Fibroblast of the aortic adventitia (primary cell): ENCODE measurements at regions not wholly inside any gene's neighbourhood (a gene's known extent, or its start where the extent isn't known, plus 50 kb on each side); places are given as distances from the start of the nearest gene placed in this dataset.

Source experiments
- DNase-seq: peaks from one replicate; pipeline ENCODE4 v3.0.0-alpha.2; 2010; ENCODE audit warnings: low read depth
- H3K4me3 ChIP-seq: 2 replicates; pipeline ENCODE4 v1.5.1; 2011; ENCODE audit warnings: low read depth, mild to moderate bottlenecking, control low read depth, low read length, moderate library complexity
- TF ChIP-seq, protein P1 (sequence below): IDR thresholded peaks from 2 replicates; pipeline ENCODE4 v1.5.1; 2011; ENCODE audit warnings: mild to moderate bottlenecking, low read length, control low read depth, inconsistent platforms; ENCODE audit not compliant: insufficient read depth

DNA sequence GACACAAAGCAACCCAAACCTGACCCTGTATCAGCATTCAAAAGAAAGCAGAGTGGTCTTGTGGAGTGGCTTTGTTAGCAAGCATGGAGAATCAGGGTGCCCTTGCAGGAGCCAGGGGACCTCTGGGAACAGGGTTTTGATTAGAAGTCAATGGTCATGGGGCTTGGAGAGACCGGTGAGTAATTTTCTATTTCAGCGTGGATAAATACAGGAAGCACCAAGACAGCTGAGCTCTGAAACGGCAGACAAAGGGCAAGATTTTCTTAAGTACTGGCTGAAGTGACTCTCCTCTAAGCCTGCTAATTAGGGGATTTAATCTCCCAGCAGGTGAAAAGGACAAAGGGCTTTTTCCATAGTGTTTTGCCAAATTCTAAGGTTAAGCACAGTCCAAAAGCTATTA lies 78.0 kb upstream of the GAREM1 start:
- no peak overlapping the region for H3K4me3 ChIP-seq
- TF ChIP-seq, protein P1, sequence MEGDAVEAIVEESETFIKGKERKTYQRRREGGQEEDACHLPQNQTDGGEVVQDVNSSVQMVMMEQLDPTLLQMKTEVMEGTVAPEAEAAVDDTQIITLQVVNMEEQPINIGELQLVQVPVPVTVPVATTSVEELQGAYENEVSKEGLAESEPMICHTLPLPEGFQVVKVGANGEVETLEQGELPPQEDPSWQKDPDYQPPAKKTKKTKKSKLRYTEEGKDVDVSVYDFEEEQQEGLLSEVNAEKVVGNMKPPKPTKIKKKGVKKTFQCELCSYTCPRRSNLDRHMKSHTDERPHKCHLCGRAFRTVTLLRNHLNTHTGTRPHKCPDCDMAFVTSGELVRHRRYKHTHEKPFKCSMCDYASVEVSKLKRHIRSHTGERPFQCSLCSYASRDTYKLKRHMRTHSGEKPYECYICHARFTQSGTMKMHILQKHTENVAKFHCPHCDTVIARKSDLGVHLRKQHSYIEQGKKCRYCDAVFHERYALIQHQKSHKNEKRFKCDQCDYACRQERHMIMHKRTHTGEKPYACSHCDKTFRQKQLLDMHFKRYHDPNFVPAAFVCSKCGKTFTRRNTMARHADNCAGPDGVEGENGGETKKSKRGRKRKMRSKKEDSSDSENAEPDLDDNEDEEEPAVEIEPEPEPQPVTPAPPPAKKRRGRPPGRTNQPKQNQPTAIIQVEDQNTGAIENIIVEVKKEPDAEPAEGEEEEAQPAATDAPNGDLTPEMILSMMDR, result no peak
- no peak for DNase-seq

DNA sequence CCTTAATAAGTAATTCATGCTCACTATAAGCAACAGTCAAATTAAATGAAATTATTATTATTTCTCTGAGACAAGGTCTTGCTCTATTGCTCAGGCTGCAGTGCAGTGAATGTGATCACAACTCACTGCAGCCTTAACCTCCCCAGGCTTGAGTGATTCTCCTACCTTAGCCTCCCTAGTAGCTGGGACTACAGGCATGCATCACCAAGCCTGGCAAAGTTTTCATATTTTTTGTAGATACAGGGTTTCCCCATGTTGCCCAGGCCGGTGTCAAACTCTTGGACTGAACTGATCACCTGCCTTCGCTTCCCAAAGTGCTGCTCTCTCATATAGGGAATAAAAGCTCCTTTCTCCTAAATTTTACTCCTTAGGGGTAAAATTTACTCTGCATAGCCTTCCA lies 74.9 kb upstream of the GAREM1 start:
- TF ChIP-seq, protein P1, result no peak
- H3K4me3 ChIP-seq, result no peak overlapping the region
- DNase-seq, result no peak

DNA sequence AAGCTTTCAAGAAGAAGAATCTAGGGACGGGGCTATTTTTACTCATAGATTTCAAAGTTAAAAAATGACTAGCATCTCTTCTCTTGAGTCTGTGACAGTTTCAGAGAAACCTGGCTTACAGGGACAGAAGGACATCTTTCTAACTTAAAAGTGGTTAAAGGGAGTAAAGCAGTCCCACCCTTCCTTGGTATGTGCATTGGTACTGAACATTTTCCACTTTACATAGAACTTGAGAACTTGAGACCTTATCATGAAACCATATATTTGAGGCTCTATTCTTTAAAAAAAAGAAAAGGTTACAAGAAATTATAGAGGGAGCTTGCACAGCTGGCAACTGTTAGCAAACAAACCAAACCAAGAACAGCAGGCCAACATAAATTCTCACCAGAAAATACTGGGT lies 73.4 kb upstream of the GAREM1 start:
- TF ChIP-seq, protein P1, result no peak
- DNase-seq, result no peak
- H3K4me3 ChIP-seq, result no peak overlapping the region

DNA sequence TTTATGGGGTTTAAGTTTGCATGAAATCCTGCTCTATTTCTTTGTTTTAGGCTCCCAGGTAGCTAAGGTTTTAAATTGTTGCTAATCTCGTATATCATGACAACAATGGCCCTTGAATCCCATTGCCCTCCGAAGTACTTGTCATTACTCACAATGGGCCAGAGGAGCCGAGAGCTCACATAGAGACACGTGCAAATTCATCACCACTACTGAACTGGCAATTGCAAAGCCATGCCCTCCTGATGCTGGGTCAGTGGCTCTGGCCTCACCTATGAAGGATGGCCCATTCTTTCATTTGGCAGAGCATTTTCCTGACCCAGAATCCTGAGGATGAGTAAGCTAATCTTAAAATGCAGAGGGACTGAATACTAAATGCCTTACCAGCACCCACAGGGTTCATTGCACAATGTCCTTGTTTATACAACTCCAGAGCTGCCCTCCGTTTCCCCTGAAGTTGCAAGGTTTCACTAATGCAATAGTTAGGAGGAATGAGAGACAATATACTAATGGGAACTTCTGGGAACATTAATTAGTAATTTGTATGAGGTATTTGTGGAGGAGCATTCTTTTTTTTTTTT lies 71.6 kb upstream of the GAREM1 start:
- no peak overlapping the region for H3K4me3 ChIP-seq
- TF ChIP-seq, protein P1, result no peak
- DNase-seq, result no peak

DNA sequence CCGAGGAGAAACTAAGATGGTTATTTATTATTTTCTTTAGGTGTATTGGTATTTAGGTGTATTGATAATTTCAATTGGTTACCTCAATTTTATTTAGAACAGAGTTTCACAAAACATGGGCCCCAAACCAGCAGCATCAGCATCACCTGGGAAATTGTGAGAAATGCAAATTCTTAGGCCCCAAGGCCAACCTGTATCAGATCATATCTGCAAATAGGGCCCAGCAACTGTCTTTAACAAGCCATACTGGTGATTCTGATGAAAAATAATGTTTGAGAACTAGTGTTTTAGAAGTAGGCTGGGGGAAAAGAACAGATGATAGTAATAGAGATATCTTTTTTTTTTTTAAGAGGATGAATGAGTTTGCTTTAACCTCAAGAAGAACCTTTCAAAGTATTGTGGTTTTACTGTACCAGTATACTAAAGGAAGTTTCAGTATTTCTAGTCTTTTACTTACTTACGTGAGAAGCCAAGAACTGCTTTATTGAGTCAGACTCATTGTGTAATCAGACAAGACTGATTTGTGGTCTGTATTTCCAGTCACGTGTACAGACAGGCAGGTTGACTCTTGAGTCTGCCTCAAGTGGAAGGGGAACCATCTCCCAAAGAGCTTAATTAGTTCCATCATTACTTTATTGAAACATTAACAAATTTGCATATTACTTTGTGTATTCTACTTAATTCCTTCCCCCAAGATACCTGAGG lies 60.4 kb upstream of the GAREM1 start:
- DNase-seq, result peak; percentile 71
- no peak overlapping the region for H3K4me3 ChIP-seq
- TF ChIP-seq, protein P1, result no peak

DNA sequence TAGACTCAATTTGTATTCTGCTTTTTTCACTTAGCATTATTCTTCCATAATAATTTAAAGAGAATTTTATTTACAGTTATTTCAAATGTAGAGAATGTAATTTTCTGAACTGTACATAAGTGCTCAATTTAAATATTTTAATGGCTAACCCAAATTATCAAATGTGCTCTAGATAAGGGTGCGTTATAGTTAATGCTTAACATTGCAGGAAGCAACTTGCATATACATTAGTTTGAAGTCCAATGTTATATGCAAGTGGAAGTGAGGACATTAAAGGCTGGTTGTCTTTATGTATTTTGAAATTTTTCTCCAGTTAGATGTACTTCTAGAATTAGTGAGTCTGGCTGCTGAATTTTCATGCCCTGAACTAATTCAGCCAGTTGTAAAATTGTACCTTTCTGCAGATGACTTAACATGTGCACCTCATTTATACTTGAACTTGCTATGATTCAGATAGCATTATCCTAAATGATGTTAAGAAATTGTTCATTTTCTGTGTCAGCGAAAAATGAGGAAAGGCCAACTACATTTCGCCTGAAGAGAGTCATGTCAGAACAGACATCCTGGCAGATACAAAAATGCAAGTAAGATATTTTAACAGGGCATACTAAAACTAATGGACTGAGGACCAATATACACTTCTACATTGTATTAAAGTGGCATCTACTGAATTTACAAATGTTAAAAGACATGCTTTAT lies 59.2 kb upstream of the GAREM1 start:
- no peak for DNase-seq
- no peak overlapping the region for H3K4me3 ChIP-seq
- TF ChIP-seq, protein P1, result no peak
